ENCODE measurements at regions not wholly inside any gene's neighbourhood (a gene's known extent, or its start where the extent isn't known, plus 50 kb on each side); places are given as distances from the start of the nearest gene placed in this dataset.

DNA sequence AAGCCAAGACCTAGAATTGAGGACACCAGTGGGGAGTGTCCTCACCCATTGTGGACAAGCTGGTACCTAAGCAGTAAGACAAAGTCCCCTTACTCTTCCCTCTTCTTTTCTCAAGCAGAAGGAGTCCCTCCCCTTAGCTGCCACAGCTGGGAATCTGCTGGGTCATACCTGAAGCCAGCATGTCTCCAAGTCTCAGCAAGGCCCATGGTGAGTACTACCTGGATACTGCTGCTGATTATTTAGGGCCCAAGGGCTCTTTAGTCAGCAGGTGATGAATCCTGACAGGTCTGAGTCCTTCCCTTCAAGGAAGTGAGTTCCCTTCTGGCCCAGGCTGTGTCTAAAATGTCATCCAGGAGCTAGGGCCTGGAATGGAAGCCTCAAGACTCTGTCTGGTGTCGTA, 198.6 kb upstream of the STK17B start:
- POLR2A ChIA-PET: no interaction called here
- TF ChIP-seq, protein P1, sequence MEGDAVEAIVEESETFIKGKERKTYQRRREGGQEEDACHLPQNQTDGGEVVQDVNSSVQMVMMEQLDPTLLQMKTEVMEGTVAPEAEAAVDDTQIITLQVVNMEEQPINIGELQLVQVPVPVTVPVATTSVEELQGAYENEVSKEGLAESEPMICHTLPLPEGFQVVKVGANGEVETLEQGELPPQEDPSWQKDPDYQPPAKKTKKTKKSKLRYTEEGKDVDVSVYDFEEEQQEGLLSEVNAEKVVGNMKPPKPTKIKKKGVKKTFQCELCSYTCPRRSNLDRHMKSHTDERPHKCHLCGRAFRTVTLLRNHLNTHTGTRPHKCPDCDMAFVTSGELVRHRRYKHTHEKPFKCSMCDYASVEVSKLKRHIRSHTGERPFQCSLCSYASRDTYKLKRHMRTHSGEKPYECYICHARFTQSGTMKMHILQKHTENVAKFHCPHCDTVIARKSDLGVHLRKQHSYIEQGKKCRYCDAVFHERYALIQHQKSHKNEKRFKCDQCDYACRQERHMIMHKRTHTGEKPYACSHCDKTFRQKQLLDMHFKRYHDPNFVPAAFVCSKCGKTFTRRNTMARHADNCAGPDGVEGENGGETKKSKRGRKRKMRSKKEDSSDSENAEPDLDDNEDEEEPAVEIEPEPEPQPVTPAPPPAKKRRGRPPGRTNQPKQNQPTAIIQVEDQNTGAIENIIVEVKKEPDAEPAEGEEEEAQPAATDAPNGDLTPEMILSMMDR (IDR thresholded peaks at IDR 0.05; ENCODE audit: control extremely low read depth, extremely low read depth, low read depth, missing control alignments): no peak
- no peak for DNase-seq (ENCODE audit: extremely low spot score)
- CTCF ChIA-PET: interaction anchor here (0.8 to 1.7 kb wide), 2 partner anchors 33 to 35 kb away, joined by 3 to 5 read pairs; no protein-coding TSS in a partner anchor

- no peak for DNase-seq (ENCODE audit: extremely low spot score)
- ChIA-PET POLR2A (no interaction called here), CTCF (interaction anchor here (0.8 to 1.7 kb wide), 3 partner anchors 21 to 34 kb away, joined by 3 to 5 read pairs (median 5); no protein-coding TSS in a partner anchor)
- TF ChIP-seq, protein P1 (IDR thresholded peaks at IDR 0.05; ENCODE audit: control extremely low read depth, extremely low read depth, low read depth, missing control alignments): no peak
Measured at GRCh38 chr2:196370381-196370780, 199.0 kb upstream of the STK17B start.

- no peak for DNase-seq (ENCODE audit: extremely low spot score)
- POLR2A ChIA-PET: no interaction called here
- TF ChIP-seq, protein P1 (IDR thresholded peaks at IDR 0.05; ENCODE audit: control extremely low read depth, extremely low read depth, low read depth, missing control alignments): no peak
- CTCF ChIA-PET: interaction anchor here (1.0 to 3.9 kb wide), 9 partner anchors 9 to 81 kb away, joined by 3 to 24 read pairs (median 4); no protein-coding TSS in a partner anchor
Measured at GRCh38 chr2:196372276-196372809, 201.0 kb upstream of the STK17B start.

DNA sequence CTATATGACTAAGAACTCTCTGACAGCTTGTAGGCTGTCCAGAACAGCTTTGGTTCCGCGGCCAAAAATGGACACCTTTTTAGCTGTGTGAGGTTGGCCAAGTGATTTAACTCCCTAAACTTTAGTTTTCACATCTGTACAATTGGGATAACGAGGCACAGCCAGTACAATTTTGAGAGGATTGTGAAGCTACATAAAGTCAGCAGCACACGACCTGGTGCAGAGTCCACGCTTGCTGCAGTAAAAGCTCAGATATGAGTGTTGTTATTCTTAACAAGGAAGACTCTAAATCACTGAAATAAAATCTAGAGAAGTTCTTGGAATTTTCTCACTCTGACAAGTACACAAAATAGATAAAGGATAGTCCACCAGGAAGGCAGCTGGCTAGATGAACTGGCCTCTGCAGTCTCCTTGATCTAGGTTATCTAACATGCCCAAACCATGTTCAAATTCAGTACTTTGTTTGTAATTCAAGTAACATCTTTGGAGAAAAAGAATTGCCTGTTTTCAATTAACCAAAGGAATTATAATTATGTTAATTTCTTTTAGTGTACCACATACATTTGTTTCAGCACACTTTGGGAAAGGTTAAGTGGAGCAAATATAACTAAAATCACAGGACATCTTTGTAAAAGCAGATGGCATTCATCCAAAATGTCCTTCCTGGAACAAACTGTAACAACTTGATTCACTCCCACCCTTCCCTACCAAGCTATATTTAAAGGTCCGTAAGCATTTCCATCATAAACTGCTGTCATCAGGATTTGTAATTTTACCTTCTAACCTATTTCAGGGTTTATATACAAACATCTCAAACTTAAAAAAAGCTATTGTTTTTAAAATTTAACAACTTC, 201.7 kb upstream of the STK17B start:
- TF ChIP-seq, protein P1 (IDR thresholded peaks at IDR 0.05; ENCODE audit: control extremely low read depth, extremely low read depth, low read depth, missing control alignments): no peak
- ChIA-PET POLR2A (no interaction called here), CTCF (interaction anchor here (1.0 to 6.1 kb wide), 11 partner anchors 9 to 125 kb away, joined by 3 to 27 read pairs (median 4); no protein-coding TSS in a partner anchor)
- DNase-seq (ENCODE audit: extremely low spot score): no peak

DNA sequence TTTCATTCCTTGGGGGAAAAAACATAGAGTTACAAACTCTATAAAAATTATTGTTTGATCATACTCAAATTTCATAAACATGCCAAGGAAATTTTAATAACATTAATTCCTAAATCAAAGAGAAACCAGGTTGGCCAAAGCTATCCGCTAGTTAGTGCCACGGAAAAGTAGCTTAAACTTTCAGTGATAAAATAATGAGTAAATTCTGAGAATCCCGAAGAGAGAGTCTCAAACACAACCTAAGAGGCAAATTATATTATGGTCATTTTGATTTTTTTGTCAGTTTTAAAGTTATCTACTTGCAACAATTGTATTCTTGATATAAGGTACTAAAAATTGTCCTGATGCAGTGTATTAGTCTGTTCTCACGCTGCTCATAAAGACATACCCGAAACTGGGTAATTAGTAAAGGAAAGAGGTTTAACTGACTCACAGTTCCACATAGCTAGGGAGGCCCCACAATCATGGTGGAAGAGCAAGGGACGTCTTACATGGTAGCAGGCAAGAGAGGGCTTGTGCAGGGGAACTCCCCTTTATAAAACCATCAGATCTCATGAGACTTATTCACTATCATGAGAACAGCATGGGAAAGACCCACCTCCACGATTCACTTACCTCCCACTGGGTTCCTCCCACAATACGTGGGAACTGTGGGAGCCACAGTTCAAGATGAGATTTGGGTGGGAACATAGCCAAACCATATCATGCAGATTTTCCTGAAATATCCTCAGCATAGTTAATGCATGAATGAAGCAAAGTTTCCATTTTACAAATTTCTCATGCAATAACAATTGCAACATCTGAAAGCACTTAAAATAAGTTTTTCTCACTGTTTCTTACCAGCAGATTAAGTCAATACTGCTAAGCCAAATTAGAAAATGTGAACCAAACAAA, 205.9 kb upstream of the STK17B start:
- peak; percentile 21 for DNase-seq (ENCODE audit: extremely low spot score)
- CTCF ChIA-PET: interaction anchor here (0.8 to 6.1 kb wide), 3 partner anchors 13 to 77 kb away, joined by 3 to 27 read pairs (median 3); no protein-coding TSS in a partner anchor
- TF ChIP-seq, protein P1 (IDR thresholded peaks at IDR 0.05; ENCODE audit: control extremely low read depth, extremely low read depth, low read depth, missing control alignments): no peak
- POLR2A ChIA-PET: interaction anchor here (0.6 kb wide), 1 partner anchor 99 kb away, joined by 5 read pairs; no protein-coding TSS in a partner anchor

- ChIA-PET POLR2A (no interaction called here), CTCF (interaction anchor here (1.3 to 2.1 kb wide), 6 partner anchors 10 to 74 kb away, joined by 3 to 17 read pairs (median 6); no protein-coding TSS in a partner anchor)
- DNase-seq (ENCODE audit: extremely low spot score): no peak
- TF ChIP-seq, protein P1 (IDR thresholded peaks at IDR 0.05; ENCODE audit: control extremely low read depth, extremely low read depth, low read depth, missing control alignments): no peak
Measured at GRCh38 chr2:196379600-196379999, 208.2 kb upstream of the STK17B start.

All from GM10248 (cell line).